ENCODE measurements at regions not wholly inside any gene's neighbourhood (a gene's known extent, or its start where the extent isn't known, plus 50 kb on each side); places are given as distances from the start of the nearest gene placed in this dataset.

DNA sequence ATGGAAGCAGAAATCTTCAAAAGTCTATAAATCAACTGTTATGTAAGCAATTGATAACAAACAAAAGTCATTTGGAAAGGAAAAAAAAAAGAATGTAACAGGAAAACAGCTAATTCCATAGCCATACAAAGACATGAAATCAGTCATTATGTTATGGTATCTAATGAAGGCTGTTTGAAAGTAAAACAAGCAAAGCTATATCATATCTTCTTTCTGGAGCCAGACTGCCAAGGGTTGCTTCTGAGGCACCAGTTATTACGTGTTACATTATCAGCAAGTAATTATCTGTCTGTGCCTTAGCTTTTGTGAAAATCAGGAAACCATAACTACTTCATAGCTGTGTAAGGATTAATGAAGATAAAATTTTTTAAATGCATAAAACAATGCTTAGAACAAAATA lies 480.2 kb downstream of the FAT4 start:
- TF ChIP-seq EZH2 (IDR thresholded peaks at IDR 0.05; ENCODE audit: insufficient read depth, poor library complexity, severe bottlenecking) (no peak), EZH2phosphoT487 (IDR thresholded peaks at IDR 0.05; ENCODE audit: insufficient read depth, low read depth) (no peak)

All from GM23248 (cell line).